ENCODE measurements at regions not wholly inside any gene's neighbourhood (a gene's known extent, or its start where the extent isn't known, plus 50 kb on each side); places are given as distances from the start of the nearest gene placed in this dataset.

DNA sequence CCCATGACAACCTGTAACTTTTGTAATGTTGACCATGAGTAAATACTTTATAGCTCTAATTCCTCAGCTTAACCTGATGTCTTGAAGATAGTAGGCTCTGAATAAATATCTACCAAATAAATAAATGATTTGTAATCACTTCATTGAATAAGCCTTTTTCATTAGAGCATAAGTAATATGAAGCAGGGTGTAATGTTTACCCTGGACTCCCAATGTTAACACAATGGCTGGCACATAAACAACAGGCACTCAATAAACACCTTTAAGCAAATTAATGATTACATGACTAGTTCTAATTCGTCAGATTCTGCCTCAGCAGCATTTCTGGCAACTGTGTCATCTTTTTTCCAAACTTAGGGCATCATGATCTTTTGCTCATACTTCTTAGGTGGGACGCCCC, 396.3 kb downstream of the LIG4 start:
- TF ChIP-seq, protein P1, sequence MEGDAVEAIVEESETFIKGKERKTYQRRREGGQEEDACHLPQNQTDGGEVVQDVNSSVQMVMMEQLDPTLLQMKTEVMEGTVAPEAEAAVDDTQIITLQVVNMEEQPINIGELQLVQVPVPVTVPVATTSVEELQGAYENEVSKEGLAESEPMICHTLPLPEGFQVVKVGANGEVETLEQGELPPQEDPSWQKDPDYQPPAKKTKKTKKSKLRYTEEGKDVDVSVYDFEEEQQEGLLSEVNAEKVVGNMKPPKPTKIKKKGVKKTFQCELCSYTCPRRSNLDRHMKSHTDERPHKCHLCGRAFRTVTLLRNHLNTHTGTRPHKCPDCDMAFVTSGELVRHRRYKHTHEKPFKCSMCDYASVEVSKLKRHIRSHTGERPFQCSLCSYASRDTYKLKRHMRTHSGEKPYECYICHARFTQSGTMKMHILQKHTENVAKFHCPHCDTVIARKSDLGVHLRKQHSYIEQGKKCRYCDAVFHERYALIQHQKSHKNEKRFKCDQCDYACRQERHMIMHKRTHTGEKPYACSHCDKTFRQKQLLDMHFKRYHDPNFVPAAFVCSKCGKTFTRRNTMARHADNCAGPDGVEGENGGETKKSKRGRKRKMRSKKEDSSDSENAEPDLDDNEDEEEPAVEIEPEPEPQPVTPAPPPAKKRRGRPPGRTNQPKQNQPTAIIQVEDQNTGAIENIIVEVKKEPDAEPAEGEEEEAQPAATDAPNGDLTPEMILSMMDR (conservative IDR thresholded peaks at IDR 0.05 in 1 of 2, IDR thresholded peaks at IDR 0.05 in 1 of 2; ENCODE audit: extremely low read depth in 1 of 2, insufficient read depth in 1 of 2, low read depth in 1 of 2, low read length in 2 of 2): no peak
- TF ChIP-seq EZH2 (IDR thresholded peaks at IDR 0.05; ENCODE audit: borderline replicate concordance, low read length): no peak
